Loucy (cell line): ENCODE measurements at regions not wholly inside any gene's neighbourhood (a gene's known extent, or its start where the extent isn't known, plus 50 kb on each side); places are given as distances from the start of the nearest gene placed in this dataset.

Experiments
- EZH2phosphoT487 ChIP-seq: fragments of 200-600 bp; IDR thresholded peaks from 2 replicates; pipeline ENCODE4 v1.6.1; 2018; ENCODE audit warnings: antibody characterized with exemption, mild to moderate bottlenecking, moderate library complexity, borderline replicate concordance
- TF ChIP-seq, protein P1 (sequence below): fragments of 200-600 bp; sonication (generic); conservative IDR thresholded peaks from 2 replicates; pipeline ENCODE4 v1.5.1; 2014; ENCODE audit warnings: mild to moderate bottlenecking, antibody characterized with exemption, low read length

DNA sequence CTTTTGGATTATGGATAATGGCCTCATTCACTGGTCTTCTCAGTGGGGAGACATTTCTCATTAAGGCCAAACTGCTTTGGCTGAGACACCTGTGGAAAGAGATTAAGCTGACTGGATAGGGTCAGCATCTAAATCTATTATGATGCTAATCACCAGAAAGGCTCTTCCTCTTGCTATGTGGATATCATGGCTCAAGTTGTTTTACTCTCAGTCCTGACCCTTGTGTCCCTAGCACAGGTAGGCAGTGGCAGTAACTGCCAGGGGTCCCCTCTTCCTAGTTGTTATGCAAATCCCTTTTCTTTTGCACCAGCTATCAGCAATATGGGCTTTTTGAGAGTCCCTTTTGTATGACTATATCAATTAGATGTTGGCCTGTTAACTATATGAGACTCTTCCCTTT, 335.7 kb upstream of the PLET1 start:
- TF ChIP-seq, protein P1, sequence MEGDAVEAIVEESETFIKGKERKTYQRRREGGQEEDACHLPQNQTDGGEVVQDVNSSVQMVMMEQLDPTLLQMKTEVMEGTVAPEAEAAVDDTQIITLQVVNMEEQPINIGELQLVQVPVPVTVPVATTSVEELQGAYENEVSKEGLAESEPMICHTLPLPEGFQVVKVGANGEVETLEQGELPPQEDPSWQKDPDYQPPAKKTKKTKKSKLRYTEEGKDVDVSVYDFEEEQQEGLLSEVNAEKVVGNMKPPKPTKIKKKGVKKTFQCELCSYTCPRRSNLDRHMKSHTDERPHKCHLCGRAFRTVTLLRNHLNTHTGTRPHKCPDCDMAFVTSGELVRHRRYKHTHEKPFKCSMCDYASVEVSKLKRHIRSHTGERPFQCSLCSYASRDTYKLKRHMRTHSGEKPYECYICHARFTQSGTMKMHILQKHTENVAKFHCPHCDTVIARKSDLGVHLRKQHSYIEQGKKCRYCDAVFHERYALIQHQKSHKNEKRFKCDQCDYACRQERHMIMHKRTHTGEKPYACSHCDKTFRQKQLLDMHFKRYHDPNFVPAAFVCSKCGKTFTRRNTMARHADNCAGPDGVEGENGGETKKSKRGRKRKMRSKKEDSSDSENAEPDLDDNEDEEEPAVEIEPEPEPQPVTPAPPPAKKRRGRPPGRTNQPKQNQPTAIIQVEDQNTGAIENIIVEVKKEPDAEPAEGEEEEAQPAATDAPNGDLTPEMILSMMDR: no peak
- no peak for TF ChIP-seq EZH2phosphoT487
